Frontal cortex (tissue), 3 donors: ENCODE measurements at regions not wholly inside any gene's neighbourhood (a gene's known extent, or its start where the extent isn't known, plus 50 kb on each side); places are given as distances from the start of the nearest gene placed in this dataset.

Experiments
- DNase-seq, 2 donors: peaks; one replicate each; pipeline ENCODE4 v3.0.0; 2012; ENCODE audit warnings: low spot score in 2 of 2
- FAIRE-seq: peaks from 2 replicates; lab custom pipeline; 2012; peaks lifted over from hg19 to GRCh38; lab: Jason Lieb, UNC
- donor health status: control.
- donor health status: control.
- donor health status: control.

DNA sequence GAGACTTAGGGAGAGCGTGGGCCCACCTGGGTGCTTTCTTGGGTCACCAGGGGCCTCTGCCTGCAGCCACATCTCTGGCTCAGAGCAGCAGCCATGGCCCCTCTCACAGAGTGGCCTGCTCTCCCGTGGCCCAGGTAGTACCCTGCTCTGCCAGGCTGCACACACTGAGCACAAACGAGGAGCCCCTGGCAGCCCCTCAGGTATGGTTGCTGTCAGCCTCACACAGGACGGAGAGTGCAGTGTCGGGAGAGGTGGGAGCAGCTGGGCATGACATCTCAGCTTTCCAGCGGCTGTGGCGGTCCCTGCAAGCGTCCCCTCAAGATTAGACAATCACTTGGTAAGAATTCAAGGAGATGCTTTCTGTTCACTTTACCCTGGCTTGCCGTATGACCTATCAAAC, 137.0 kb upstream of the IRX4 start:
- no peak for DNase-seq
- no peak for FAIRE-seq

GRCh38 chr5:2018390-2018724, 135.6 kb upstream of the IRX4 start:
- FAIRE-seq, result no peak
- no peak for DNase-seq

GRCh38 chr5:2017540-2018389, 135.0 kb upstream of the IRX4 start:
- FAIRE-seq, result no peak
- DNase-seq, result no peak

- no peak for FAIRE-seq
- DNase-seq, result no peak
Measured at GRCh38 chr5:2015961-2016360, 133.2 kb upstream of the IRX4 start.

DNA sequence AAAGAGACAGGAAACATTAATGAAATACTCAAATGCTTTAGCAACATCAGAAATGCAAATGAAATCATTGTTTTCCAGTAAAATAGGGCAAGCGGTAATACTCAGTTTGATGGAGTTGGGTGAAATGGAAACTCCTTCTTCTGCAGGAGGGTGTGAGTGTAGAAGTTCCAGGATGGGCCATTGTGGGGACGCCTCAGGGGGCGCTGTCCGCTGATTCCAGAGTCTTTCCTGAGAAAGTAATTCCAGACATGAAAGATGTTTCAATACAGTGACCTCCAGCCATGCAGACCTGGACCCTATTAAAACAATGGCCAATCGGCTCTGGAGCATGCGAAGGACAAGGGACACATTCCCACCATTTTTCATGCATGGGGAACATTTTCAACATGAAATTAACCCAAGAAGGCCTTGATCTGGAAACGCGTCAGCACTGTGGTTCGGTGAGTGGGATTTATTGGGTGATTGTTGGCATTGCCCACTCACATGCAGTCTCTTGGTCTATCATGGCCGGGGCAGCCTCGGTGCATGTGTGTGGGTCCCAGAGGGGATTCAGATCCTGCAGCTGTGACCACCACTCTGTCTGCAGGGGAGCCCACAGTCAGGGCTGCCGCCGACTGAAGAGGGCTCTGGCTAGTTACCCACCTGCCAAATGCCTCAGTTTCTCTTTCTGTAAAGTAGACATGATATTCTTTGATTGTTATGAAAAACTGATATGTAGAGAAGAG, 132.6 kb upstream of the IRX4 start:
- FAIRE-seq (no peak), DNase-seq (no peak)

DNA sequence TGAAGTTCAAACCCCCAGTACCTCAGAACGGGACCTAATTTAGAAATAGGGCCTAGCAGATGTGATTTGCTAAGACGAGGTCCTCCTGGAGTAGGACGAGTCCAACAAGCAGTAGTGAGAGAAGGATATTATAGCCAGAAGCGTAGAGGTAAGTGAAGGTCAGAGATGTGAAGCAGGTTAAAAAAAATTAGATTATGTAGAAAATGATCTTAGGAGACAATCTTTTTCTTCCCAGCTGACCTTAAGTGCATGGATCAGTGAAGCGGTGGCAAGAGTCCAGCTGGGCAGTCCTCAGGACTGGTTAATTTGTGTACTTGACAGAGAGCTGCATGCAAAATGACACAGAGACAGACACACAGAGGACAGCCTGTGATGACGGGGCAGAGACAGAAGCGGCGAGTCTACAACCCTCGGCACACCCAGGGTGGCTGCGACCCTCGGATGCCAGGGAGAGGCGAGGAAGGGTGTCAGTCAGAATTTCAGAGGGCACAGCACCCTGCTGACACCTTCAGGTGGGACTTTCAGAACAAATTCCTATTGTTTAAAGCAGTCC, 131.4 kb upstream of the IRX4 start:
- FAIRE-seq (no peak), DNase-seq (no peak)

DNA sequence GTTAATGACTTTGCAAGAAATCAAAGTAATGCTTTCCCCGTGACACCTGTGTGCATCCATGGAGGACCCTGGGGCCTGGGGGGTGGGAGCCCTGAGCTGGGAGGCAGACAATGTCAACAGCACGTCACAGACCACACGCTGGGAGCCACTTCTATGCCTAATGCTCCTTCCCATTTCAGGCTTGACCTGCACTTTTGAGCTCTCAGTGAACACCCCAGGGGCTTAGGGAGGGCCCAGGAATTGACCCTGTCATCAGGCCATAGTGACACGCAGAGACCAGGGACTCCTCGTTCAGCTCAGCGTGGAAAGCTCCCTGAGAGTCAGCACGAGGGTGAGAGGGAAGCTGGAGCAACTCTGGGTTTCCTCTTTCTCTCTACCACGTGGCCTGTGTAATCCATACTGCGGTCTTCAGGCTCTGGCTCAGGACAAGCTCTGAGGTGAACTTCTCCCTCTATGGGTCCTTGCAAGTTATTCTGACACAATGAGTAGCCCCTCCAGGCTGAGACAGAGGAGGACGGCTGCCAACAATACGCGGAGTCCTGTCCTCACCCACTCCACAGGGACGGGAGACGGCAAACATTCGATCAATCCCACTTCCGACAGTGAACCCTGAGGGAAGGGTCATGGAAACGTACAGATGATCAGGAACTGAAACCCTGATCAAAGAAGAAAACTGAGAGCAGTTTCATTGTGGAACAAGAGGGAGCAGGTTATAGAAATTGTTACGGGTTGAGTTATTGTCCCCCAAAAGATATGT, 130.8 kb upstream of the IRX4 start:
- DNase-seq, result no peak
- FAIRE-seq, result no peak

DNA sequence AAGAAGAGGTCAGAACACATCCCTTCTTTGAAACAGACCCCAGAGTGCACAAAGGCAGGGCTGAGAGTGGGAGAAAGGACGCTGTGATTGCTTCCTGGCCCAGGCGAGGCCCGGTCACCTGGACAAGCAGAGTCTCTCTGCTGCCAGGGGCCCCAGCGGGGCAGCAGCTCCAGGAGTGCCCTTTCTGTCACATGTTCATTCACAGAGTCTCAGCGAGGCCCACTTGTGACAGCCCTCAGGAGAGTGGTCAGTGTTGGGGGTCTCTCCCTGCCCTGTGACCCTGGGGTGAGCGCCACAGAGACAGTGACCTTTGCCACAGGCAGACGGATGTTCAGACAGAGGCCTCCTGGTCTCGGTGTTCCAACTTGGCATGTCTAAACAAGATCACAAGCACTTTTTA, 130.2 kb upstream of the IRX4 start:
- DNase-seq (no peak), FAIRE-seq (no peak)

DNA sequence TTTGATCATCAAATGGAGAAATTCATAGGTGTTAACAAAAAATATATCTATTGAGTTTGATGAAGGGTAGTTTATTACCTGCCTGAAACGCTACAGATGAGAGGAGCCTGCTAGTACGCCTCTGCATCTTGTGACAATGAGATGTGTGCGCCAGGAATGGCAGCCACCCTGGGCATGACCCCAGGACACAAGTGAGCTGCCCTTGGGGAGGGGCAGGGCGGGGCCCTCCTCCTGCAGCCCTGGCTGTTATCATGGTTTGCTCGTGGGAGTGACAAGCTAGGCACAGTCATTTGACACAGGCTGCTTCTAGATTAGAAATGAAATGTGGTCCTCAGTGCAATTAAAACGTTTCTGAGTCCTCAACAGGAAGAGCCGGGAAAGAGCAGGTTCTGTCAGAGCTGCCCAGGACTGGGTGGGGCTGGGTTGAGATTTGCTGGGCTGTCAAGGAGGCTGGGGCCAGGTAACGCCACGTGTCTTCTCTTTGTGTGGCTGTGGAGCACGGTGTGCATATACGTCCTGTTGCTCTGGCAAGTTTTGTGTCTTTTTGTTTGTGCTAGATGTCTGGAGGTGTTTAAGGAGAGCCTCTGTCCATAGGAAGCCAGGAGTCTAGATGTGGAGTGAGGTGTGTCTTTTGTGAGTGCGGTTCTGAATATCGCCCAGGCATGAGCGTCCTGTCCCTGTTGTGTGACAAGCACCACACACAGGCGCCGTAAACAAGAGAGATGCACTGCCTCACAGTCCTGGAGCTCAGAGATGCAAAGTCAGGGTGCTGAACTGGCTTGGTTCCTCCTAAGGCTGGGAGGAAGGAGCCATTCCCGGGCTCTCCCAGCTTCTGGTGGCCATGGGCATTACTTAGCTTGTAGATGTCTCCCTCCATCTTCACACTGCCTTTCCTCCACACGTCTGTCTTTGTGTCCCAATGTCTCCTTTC, 129.0 kb upstream of the IRX4 start:
- DNase-seq (no peak), FAIRE-seq (no peak)

DNA sequence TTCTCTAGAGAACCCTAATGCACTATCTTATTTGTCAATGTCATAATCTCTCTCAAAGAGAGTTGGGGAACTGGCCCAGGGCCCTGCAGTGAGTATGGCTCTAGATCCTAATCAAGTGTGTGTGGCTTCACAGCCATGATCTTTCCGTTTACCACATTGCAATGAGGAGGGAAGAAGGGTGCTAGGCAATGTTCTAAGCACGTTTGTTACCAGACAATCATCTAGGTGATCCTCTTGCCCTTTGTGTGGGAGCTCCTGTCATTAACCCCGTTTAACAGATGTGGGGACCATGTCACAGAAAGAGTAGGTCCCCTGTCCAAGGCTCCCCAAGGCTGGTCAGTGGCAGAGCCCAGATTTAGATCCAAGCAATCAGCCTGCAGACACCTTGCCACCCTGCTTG, 128.2 kb upstream of the IRX4 start:
- DNase-seq (no peak), FAIRE-seq (no peak)

- no peak for FAIRE-seq
- DNase-seq, result no peak
Measured at GRCh38 chr5:2009986-2010914, 127.5 kb upstream of the IRX4 start.

GRCh38 chr5:2008851-2009629, 126.3 kb upstream of the IRX4 start:
- no peak for FAIRE-seq
- DNase-seq, result no peak

DNA sequence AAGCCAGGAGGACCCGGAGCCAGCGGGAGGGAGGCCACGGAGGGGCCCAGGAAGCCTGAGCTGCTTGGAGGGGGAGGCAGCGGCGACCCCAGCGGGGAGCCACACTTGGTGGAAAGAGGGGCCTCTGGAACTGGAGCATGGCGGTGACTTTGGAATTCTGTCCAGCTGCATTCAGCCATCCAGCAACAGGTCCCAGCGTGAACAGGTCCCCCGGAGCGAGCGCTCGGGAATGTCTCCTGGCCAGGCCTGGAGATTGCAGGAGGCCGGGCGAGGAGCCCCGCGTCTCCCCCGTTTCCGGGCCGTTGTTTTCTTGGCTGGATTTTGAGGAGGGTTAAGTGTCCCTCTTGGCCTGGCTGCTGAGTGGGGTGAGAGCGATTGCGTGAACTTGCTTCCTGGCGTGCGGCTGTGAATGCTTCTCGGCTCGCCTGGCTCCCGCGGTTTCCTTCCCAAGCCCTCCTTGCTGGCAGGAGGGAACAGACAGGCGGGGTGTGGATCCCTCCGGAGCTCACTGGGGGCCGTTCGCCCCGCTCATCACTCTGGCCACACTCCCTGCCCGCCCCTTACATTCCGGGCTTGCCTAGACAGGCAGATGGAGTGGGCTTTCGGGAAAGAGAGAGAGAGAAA, 125.3 kb upstream of the IRX4 start:
- no peak for FAIRE-seq
- DNase-seq, result no peak

DNA sequence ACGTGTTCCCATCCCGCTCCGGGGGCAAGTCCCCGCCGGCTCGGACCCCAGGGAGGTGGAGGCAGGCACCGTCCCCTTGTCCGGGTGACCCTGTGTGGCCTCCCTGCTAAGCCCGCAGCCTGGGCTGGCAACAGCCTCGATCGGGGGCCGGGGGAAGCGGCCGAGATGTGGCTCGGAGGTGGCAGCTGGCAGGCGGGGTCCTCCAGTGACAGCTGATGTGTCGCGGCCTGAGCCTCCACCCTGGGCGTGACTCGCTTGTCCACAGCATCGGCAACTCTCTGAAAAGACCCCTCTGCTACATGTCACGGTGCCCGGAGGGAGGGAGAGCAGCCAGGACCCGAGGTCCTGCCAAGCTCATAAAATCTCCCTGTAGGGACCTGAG, 124.8 kb upstream of the IRX4 start:
- DNase-seq (no peak), FAIRE-seq (no peak)

DNA sequence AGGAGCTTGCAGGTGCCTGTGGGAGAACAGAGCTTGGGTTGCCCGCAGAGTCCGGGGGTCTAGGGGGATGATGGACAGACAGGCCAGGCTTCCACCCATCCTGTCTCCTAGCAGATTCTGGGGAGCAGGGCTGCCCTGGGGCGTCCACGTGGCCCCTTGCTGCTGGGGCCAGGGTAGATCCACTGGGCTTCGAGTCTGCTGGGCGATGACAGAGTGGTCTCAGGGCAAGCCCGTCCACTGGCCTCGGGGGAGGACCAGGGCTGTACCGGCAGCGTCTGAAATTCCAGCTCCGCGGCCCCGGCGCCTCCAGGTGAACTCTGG, 124.2 kb upstream of the IRX4 start:
- DNase-seq (no peak), FAIRE-seq (no peak)

- FAIRE-seq, result no peak
- DNase-seq, result no peak
Measured at GRCh38 chr5:2006193-2006970, 123.7 kb upstream of the IRX4 start.
